ENCODE measurements at regions not wholly inside any gene's neighbourhood (a gene's known extent, or its start where the extent isn't known, plus 50 kb on each side); places are given as distances from the start of the nearest gene placed in this dataset.

DNA sequence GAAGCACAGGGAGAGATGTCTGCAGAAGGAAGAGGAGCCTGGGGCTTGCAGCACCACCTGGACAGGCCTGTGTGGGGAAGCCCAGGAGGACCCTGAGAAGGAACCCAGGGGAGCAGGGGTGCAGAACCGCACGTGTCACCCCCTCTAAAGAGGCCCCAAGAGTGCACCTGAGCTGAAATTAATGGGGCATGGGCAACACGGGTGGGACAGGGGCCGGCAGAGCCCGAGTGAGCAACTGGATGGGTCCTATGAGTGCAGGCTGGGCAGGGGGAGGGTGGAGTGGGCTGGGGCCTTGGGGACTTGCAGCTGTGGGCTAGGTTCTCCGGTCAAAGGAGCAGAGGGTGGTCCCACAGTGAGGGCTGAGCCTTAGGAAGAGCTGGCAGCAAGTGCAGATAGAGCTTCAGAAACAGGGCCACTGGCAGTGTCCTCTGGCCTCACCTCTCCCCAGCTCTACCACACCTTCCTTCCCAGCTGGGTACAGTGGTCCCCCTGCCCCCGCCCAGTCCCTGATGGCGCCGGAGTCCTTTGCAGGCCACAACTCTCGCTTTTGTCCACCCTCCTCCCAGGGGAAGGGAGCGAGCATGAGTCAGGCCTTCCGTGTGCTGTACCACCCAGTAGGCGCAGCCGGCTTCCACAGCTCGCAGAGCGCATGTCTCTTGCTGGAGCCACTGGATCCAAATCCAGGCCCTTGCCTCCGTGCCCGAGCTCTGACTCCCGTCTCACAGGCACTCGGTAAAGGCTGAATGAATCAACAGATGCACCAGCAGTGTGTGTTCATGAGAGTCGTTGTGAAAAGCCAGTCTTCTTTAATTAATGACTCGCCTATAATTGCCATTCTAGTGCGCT lies 131.6 kb downstream of the HMX1 start:
- Mint-ChIP-seq H3K27me3 (no peaks in the 10 kb centered on the region), H3K4me3 (no peak overlapping the region), H3K9me3 (no peaks in the 10 kb centered on the region), H3K4me1 (no peaks in the 10 kb centered on the region), H3K27ac (no peak overlapping the region), H3K36me3 (ENCODE audit: low read depth) (no peaks in the 10 kb centered on the region)
- intact Hi-C loops (cut with micrococcal nuclease) = no loop called here
- no peak for DNase-seq

DNA sequence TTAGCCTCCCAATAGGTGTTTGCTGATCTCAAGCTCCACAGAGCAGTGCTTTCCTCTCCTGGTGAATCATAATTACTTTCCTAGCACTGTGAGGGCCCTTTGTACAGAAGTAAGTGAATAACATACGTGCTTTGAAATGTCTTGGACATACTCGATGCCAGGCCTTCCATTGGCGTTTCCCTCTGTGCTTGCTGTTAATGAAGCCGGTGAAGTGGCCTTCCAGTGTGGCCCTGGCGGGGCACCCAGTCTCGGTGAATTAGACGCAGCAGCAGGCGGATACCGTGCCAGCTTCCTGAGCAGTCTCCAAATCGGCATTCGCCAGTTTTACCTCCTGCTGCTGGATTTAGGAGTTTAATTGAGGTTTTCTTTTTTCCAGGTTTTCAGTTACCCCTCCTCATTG lies 132.3 kb downstream of the HMX1 start:
- H3K27ac Mint-ChIP-seq = no peak overlapping the region
- H3K27me3 Mint-ChIP-seq = no peaks in the 10 kb centered on the region
- H3K4me1 Mint-ChIP-seq = no peaks in the 10 kb centered on the region
- intact Hi-C loops (cut with micrococcal nuclease) = no loop called here
- H3K36me3 Mint-ChIP-seq (ENCODE audit: low read depth) = no peaks in the 10 kb centered on the region
- no peaks in the 10 kb centered on the region for H3K9me3 Mint-ChIP-seq
- H3K4me3 Mint-ChIP-seq = no peak overlapping the region
- DNase-seq = no peak

DNA sequence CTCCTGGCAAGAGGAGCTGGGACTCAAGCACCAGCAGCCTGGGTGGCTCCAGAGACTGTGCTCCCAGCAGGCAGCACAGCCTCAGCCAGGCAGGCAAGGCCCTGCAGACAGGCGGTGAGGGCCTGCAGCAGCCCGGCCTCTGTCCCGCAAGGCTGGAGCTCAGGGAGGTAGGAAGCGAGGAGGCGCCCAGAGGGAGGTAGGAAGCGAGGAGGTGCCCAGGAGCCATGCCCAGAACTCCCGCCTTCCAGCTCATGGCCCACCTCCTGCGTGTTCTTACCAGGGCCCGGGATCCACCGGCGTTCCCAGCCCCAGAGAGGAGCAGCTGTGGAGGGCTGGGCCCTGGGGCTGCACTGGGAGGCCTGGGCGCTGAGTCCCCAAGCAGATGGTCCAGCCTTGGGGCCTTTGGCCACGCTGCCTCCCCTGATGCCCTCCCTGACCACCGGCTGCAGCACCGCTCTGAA lies 133.1 kb downstream of the HMX1 start:
- no peaks in the 10 kb centered on the region for H3K9me3 Mint-ChIP-seq
- no peaks in the 10 kb centered on the region for H3K27me3 Mint-ChIP-seq
- no peak overlapping the region for H3K4me3 Mint-ChIP-seq
- no peak overlapping the region for H3K27ac Mint-ChIP-seq
- no peaks in the 10 kb centered on the region for H3K36me3 Mint-ChIP-seq (ENCODE audit: low read depth)
- no peaks in the 10 kb centered on the region for H3K4me1 Mint-ChIP-seq
- no peak for DNase-seq
- intact Hi-C loops (cut with micrococcal nuclease) = no loop called here

DNA sequence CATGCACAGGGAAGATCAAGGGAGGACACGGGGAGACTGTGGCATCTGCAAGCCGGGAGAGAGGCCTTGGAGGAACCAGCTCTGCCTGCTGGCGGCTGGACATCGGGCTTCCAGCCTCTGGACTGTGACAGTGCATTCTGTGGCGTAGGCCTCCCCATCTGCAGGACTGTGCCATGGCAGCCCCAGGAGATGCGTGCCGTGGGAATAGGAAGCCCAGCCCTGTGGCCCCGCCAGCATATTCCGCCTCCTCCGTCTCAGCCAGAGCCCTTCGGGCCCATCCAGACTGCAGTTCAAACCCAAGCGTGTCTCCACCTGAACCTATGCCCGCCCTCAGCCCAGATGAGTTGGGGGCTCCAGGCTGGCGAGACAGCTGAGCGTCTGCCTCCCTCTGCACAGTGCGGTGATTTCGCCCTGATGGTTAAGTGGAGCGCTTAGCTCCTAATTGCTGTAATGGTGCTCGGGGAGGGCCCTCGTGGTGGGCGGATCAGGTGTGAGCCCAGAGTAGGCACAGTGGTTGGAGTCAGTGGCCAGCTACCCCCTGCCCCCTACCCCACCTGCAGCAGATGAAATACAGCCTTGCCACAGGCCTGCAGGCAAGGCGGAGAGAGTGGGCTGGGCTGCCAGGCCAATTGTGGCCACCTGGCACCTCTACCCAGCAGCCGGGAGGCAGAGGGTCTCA lies 133.9 kb downstream of the HMX1 start:
- intact Hi-C loops (cut with micrococcal nuclease) = no loop called here
- H3K27ac Mint-ChIP-seq = no peak overlapping the region
- H3K27me3 Mint-ChIP-seq = no peaks in the 10 kb centered on the region
- H3K9me3 Mint-ChIP-seq = no peaks in the 10 kb centered on the region
- no peaks in the 10 kb centered on the region for H3K36me3 Mint-ChIP-seq (ENCODE audit: low read depth)
- no peak for DNase-seq
- no peaks in the 10 kb centered on the region for H3K4me1 Mint-ChIP-seq
- no peak overlapping the region for H3K4me3 Mint-ChIP-seq

DNA sequence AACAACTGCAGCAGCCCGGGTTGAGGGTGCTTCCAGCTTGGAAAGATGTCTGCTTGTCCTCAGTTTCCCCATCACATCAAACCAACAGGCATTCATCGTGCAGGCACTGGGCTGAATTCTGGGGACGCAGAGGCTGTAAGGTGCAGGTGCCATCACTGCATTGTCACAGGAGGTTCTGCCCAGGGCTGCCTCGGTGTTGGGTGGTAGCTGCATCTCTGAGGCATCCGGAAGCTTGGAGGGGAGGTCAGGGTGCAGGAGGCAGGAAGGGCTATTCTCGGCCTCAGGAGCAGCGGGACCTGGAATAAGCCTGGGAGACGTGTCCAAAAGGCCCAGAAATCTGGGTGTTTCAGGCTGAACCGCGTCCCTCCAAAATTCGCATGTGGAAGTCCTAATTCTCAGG lies 134.6 kb downstream of the HMX1 start:
- Mint-ChIP-seq H3K27ac (no peak overlapping the region), H3K4me1 (no peaks in the 10 kb centered on the region), H3K9me3 (no peaks in the 10 kb centered on the region), H3K27me3 (no peaks in the 10 kb centered on the region), H3K36me3 (ENCODE audit: low read depth) (no peaks in the 10 kb centered on the region), H3K4me3 (no peak overlapping the region)
- DNase-seq = no peak
- intact Hi-C loops (cut with micrococcal nuclease) = no loop called here

DNA sequence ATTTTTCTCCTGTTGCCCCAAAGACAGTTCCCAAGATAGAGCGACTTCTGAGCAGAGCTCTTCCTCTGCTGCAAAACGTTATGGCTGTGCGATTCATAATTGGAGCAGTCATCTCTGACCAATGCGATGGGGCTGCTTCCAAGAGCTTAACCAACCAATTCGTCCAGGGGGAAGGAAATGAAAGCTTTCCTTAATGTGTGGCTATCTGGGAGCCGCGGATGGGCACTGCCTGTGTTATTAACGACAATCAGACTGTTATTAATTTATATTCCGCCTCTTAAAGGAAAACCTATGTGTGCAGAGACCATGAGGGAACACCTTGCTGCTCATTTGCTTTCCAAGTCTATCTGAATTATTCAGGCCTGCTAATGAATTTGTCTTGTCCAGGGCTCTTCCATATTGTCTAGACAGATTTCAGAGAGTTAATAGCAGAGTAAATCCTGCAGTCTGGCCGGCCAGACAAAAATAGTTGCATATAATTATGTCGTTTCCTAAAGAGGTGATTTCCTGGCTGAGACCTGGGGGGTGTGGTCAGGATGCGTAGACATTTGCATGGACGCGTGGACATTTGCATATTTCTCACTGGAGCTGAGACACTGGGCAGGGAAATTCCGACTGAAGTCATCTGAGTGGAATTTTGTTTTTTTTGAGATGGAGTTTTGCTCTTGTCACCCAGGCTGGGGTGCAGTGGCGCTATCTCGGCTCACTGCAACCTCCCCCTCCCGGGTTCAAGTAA lies 135.4 kb downstream of the HMX1 start:
- H3K27me3 Mint-ChIP-seq = no peaks in the 10 kb centered on the region
- no peak overlapping the region for H3K27ac Mint-ChIP-seq
- no peaks in the 10 kb centered on the region for H3K9me3 Mint-ChIP-seq
- DNase-seq = no peak
- intact Hi-C loops (cut with micrococcal nuclease) = no loop called here
- no peaks in the 10 kb centered on the region for H3K4me1 Mint-ChIP-seq
- no peaks in the 10 kb centered on the region for H3K36me3 Mint-ChIP-seq (ENCODE audit: low read depth)
- H3K4me3 Mint-ChIP-seq = no peak overlapping the region

DNA sequence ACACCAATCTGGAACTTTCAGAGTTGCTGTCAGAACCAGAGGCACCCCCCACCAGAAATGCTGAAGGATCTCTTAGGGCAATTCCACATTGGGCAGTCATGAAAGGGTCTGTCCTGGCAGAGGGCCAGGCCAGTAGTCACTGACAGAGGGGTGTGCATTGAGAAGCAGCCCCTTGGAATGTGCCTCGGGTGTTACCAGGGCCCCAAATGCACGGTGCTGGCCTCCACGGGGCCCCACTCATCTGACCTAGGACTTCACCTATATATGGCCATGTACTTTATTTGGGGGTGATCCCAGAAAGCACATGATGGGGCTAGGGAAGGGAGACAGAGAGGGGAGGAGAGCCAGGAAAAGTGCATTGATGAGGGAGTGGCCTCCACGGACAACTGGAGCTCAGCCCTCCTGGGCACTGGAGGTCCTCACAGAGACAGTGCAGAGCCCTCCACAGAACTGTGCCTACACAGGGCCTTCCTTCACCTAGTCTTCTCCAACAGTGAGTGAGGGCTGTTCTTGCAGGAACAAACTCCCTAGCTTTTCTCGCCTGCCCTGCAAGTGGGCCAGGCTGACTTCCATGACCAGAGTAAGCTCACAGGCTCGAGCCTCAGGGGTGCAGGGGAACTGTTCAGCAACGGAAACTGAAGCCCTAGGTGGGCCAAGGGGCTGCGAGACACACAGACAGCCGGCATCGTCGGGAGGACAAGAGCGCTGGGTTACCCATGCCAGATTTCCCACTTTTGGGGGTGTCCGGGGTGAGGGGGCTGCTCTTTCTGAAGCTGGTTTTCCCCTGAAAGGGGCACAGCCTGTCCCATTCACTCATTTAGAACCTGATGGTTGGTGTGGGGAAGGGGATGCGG lies 136.2 kb downstream of the HMX1 start:
- Mint-ChIP-seq H3K9me3 (no peaks in the 10 kb centered on the region), H3K27me3 (no peaks in the 10 kb centered on the region), H3K27ac (no peak overlapping the region), H3K4me3 (no peak overlapping the region), H3K4me1 (no peaks in the 10 kb centered on the region), H3K36me3 (ENCODE audit: low read depth) (no peaks in the 10 kb centered on the region)
- intact Hi-C loops (cut with micrococcal nuclease) = no loop called here
- no peak for DNase-seq

DNA sequence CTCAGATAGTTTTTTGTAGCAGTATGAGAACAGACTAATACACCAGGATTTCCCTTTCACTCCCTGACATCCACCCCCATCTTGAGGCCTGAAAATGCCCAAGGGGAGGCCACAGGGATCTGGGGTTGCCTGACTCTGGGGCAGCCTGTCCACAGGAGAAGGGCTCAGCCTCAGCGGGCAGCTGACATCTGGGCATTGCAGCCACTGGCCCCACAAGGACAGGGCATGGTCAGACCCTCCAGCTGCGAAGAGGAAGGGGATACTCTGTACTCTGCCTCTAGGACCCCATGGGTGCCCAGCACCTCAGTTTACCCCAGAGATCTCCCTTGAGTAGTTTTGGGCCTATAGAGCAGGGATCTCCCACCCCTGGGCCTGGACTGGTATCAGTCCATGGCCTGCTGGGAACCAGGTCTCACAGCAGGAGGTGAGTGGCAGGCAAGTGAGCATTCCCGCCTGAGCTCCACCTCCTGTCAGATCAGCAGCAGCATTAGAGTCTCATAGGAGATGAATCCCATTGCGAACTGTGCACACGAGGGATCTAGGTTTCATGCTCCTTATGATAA lies 138.9 kb downstream of the HMX1 start:
- Mint-ChIP-seq H3K9me3 (no peaks in the 10 kb centered on the region), H3K27ac (no peak overlapping the region), H3K36me3 (ENCODE audit: low read depth) (no peaks in the 10 kb centered on the region), H3K4me1 (no peaks in the 10 kb centered on the region), H3K4me3 (no peak overlapping the region), H3K27me3 (no peaks in the 10 kb centered on the region)
- no peak for DNase-seq
- intact Hi-C loops (cut with micrococcal nuclease) = no loop called here

DNA sequence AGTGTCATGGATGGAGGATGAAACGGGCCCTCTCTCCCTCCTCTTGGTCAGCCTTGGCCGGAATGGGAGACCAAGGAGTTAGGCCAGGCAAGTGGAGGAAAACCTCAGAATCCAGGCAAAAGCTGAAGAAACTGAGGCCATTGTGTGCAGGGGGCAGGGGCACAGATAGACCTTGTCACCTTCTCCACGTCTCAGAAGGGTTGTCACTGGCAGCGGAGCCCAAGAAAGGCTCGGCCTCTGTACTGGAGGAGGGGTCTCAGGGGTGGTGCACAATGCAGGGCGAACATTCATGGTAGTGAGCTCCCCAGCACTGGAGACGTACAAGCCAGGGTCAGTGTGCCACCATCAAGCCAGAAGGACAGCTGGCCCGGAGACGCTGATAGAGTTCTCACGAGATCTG lies 139.5 kb downstream of the CPZ start:
- intact Hi-C loops (cut with micrococcal nuclease) = no loop called here
- no peak for DNase-seq
- H3K9me3 Mint-ChIP-seq = no peaks in the 10 kb centered on the region
- no peaks in the 10 kb centered on the region for H3K27me3 Mint-ChIP-seq
- H3K27ac Mint-ChIP-seq = no peak overlapping the region
- no peaks in the 10 kb centered on the region for H3K4me1 Mint-ChIP-seq
- H3K4me3 Mint-ChIP-seq = no peak overlapping the region
- H3K36me3 Mint-ChIP-seq (ENCODE audit: low read depth) = no peaks in the 10 kb centered on the region

DNA sequence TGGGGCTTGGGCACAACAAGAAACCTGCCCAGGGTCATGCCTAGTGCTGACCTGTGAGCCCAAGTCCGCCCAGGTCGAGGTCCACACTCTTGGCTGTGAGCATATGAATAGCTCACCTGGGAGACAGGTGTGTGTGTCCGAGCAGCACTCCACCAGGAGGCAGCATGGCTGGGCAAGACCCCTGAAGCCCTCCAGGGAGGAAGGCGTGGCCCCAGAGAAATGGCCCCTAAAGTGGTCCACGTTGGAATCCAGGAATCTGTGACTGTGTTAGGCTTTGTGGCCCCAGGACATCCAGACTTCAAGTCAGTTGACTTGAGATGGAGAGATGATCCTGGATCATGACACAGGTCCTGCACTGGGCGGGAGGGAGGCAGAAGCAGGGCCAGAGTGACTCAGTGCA lies 138.8 kb downstream of the CPZ start:
- Mint-ChIP-seq H3K4me1 (no peaks in the 10 kb centered on the region), H3K27ac (no peak overlapping the region), H3K27me3 (no peaks in the 10 kb centered on the region), H3K36me3 (ENCODE audit: low read depth) (no peaks in the 10 kb centered on the region), H3K4me3 (no peak overlapping the region), H3K9me3 (no peaks in the 10 kb centered on the region)
- intact Hi-C loops (cut with micrococcal nuclease) = no loop called here
- no peak for DNase-seq

DNA sequence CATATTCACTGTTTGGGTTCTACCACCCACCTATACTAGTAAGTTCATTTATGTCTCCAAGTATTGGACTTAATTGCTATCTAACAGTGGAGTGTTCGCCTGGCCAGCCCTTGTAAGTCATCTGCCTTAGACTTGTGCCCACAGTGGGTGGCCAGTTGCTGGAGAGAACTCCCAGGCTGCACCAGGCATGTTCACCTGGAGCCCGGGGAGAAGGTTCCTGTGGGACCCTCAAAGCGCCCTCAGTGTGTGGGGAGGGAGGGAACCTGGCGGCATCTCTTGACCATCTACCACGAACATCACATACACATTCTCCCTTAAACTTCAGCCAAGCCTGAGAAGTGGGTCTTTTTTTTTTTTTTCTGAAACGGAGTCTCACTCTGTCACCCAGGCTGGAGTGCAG lies 138.1 kb downstream of the CPZ start:
- no peak for DNase-seq
- Mint-ChIP-seq H3K9me3 (no peaks in the 10 kb centered on the region), H3K27ac (no peak overlapping the region), H3K4me1 (no peaks in the 10 kb centered on the region), H3K27me3 (no peaks in the 10 kb centered on the region), H3K36me3 (ENCODE audit: low read depth) (no peaks in the 10 kb centered on the region), H3K4me3 (no peak overlapping the region)
- intact Hi-C loops (cut with micrococcal nuclease) = no loop called here

DNA sequence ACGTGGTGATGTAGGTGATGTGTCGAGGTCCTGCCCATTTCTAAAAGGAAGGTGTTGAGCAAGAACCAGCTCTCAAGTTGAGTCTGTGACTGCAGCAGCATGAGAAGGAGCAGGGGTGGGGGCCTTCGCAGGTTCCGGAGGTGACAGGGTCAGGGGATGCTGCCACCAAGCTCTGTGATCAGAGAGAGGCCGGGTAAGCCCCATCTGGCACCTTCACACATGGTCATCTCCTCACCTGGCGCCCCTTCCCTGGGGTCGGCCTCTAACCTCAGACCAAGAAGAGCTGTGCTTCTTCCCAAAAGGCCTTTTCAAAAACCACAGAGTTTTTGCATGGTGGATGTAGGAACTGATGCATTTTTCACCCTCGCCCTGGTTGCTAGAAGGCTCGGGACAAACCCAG lies 137.6 kb downstream of the CPZ start:
- H3K4me1 Mint-ChIP-seq = no peaks in the 10 kb centered on the region
- H3K36me3 Mint-ChIP-seq (ENCODE audit: low read depth) = no peaks in the 10 kb centered on the region
- H3K4me3 Mint-ChIP-seq = no peak overlapping the region
- no peaks in the 10 kb centered on the region for H3K9me3 Mint-ChIP-seq
- H3K27me3 Mint-ChIP-seq = no peaks in the 10 kb centered on the region
- no peak overlapping the region for H3K27ac Mint-ChIP-seq
- intact Hi-C loops (cut with micrococcal nuclease) = no loop called here
- DNase-seq = no peak

DNA sequence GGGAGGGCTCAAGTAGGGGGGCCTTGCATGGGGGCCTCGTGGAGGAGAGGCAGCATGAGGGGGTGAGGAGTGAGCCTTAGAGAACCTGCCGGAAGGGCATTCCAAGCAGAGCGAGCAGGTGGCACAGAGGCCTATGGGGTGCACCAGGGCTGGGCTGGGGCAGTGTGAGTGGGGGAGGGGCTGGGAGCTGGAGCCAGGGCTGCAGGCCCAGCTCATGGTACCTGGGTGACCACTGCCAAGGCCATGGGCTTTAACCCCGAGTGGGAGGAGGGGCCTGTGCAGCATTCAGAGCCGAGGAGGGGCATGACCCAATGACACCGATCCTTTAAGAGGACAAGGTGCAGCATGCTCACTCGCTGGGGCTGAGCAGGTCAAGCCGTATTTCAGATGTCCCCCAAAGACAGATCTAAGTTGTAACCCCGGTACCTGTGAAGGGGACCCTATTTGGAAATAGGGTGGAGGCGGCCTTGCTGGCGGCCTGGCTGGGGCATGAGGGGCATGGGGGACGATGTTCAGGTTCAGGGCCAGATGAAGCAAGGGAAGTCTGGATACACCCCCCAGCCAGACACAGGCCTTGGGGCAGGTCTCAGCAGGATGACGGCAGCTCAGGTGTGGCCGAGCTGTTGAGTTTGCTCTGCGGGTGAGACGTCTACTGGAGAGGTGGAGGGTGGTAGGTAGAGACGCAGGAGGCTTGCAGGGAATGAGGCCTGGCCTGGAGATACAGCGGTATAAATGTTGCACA lies 137.0 kb downstream of the CPZ start:
- Mint-ChIP-seq H3K4me1 (no peaks in the 10 kb centered on the region), H3K27ac (no peak overlapping the region), H3K4me3 (no peak overlapping the region), H3K36me3 (ENCODE audit: low read depth) (no peaks in the 10 kb centered on the region), H3K27me3 (no peaks in the 10 kb centered on the region), H3K9me3 (no peaks in the 10 kb centered on the region)
- DNase-seq = no peak
- intact Hi-C loops (cut with micrococcal nuclease) = no loop called here
